Loucy (cell line): ENCODE measurements at regions not wholly inside any gene's neighbourhood (a gene's known extent, or its start where the extent isn't known, plus 50 kb on each side); places are given as distances from the start of the nearest gene placed in this dataset.

Experiments used
- H2AFZ ChIP-seq: fragments of 200-600 bp; sonication (generic); 2 replicates; pipeline ENCODE4 v1.6.0; 2016; ENCODE audit warnings: antibody characterized with exemption, mild to moderate bottlenecking, low read length, moderate library complexity
- H3F3A ChIP-seq: fragments of 200-600 bp; 2 replicates; pipeline ENCODE4 v1.6.0; 2016; ENCODE audit warnings: antibody characterized with exemption, low read depth, mild to moderate bottlenecking
- H3K27me3 ChIP-seq: fragments of 200-600 bp; sonication (generic); 2 replicates; pipeline ENCODE4 v1.6.1; 2014; ENCODE audit warnings: low read length, mild to moderate bottlenecking; ENCODE audit not compliant: insufficient read depth, poor library complexity, severe bottlenecking
- H3K36me3 ChIP-seq: fragments of 200-600 bp; sonication (generic); 2 replicates; pipeline ENCODE4 v1.6.1; 2016; ENCODE audit warnings: low read length; ENCODE audit not compliant: insufficient read depth
- H3K4me1 ChIP-seq: fragments of 200-600 bp; sonication (generic); 2 replicates; pipeline ENCODE4 v1.5.1; 2014; ENCODE audit warnings: low read length, mild to moderate bottlenecking; ENCODE audit not compliant: insufficient read depth, poor library complexity, severe bottlenecking
- H3K4me2 ChIP-seq: fragments of 200-600 bp; sonication (generic); 2 replicates; pipeline ENCODE4 v1.6.0; 2014; ENCODE audit warnings: antibody characterized with exemption, low read length, low read depth, mild to moderate bottlenecking; ENCODE audit not compliant: poor library complexity, severe bottlenecking
- H3K4me3 ChIP-seq: fragments of 200-600 bp; sonication (generic); 2 replicates; pipeline ENCODE4 v1.5.1; 2014; ENCODE audit warnings: low read length, mild to moderate bottlenecking, mixed read lengths; ENCODE audit not compliant: poor library complexity, severe bottlenecking
- H3K79me2 ChIP-seq: fragments of 200-600 bp; sonication (generic); 2 replicates; pipeline ENCODE4 v1.6.1; 2014; ENCODE audit warnings: low read length; ENCODE audit not compliant: insufficient read depth
- H3K9ac ChIP-seq: fragments of 200-600 bp; sonication (generic); 2 replicates; pipeline ENCODE4 v1.6.0; 2014; ENCODE audit warnings: mild to moderate bottlenecking, low read depth, low read length, moderate library complexity; ENCODE audit not compliant: poor library complexity, severe bottlenecking
- H3K9me2 ChIP-seq: fragments of 200-600 bp; sonication (generic); replicated peaks from 2 replicates; pipeline ENCODE4 v1.6.1; 2016; ENCODE audit warnings: low read depth, low read length, mixed read lengths
- H3K9me3 ChIP-seq: fragments of 200-600 bp; sonication (generic); 2 replicates; pipeline ENCODE4 v1.6.1; 2014; ENCODE audit warnings: mild to moderate bottlenecking, antibody characterized with exemption, low read length, low read depth; ENCODE audit not compliant: insufficient read depth
- H4K20me1 ChIP-seq: fragments of 200-600 bp; sonication (generic); 2 replicates; pipeline ENCODE4 v1.6.0; 2014; ENCODE audit warnings: antibody characterized with exemption, low read length, mild to moderate bottlenecking; ENCODE audit not compliant: insufficient read depth, poor library complexity, severe bottlenecking
- CTCF ChIP-seq: fragments of 200-600 bp; sonication (generic); conservative IDR thresholded peaks from 2 replicates; pipeline ENCODE4 v1.5.1; 2014; ENCODE audit warnings: mild to moderate bottlenecking, antibody characterized with exemption, low read length
- EZH2phosphoT487 ChIP-seq: fragments of 200-600 bp; IDR thresholded peaks from 2 replicates; pipeline ENCODE4 v1.6.1; 2018; ENCODE audit warnings: antibody characterized with exemption, mild to moderate bottlenecking, moderate library complexity, borderline replicate concordance

GRCh38 chr6:10112871-10113549 lies 301.9 kb downstream of the TFAP2A start:
- Histone ChIP-seq H3K36me3 (no peaks in the 10 kb centered on the region), H4K20me1 (no peaks in the 10 kb centered on the region), H3F3A (no peaks in the 10 kb centered on the region), H3K9me2 (no peaks in the 10 kb centered on the region), H3K9me3 (no peaks in the 10 kb centered on the region), H3K79me2 (no peaks in the 10 kb centered on the region), H3K9ac (no peak overlapping the region), H2AFZ (no peak overlapping the region), H3K4me1 (no peaks in the 10 kb centered on the region), H3K27me3 (no peaks in the 10 kb centered on the region), H3K4me3 (no peak overlapping the region), H3K4me2 (no peak overlapping the region)
- TF ChIP-seq CTCF (no peak), EZH2phosphoT487 (no peak)

GRCh38 chr6:10111975-10112374 lies 302.9 kb downstream of the TFAP2A start:
- Histone ChIP-seq H3K4me1 (no peaks in the 10 kb centered on the region), H4K20me1 (no peaks in the 10 kb centered on the region), H3K4me3 (no peak overlapping the region), H3K4me2 (no peak overlapping the region), H3K27me3 (no peaks in the 10 kb centered on the region), H3F3A (no peaks in the 10 kb centered on the region), H3K9ac (no peak overlapping the region), H3K9me3 (no peaks in the 10 kb centered on the region), H3K9me2 (no peaks in the 10 kb centered on the region), H3K79me2 (no peaks in the 10 kb centered on the region), H2AFZ (no peak overlapping the region), H3K36me3 (no peaks in the 10 kb centered on the region)
- TF ChIP-seq CTCF (no peak), EZH2phosphoT487 (no peak)

GRCh38 chr6:10101551-10102252 lies 313.2 kb downstream of the TFAP2A start:
- no peak overlapping the region for H3K4me2 ChIP-seq
- TF ChIP-seq CTCF, result no peak
- TF ChIP-seq EZH2phosphoT487, result no peak
- H2AFZ ChIP-seq, result no peak overlapping the region
- H3F3A ChIP-seq, result no peaks in the 10 kb centered on the region
- no peaks in the 10 kb centered on the region for H3K9me2 ChIP-seq
- H3K9me3 ChIP-seq, result peaks cover 4% of the 10 kb centered on the region; the same call in 1 of the 2 replicates
- H3K79me2 ChIP-seq, result no peaks in the 10 kb centered on the region
- H3K4me3 ChIP-seq, result no peak overlapping the region
- no peaks in the 10 kb centered on the region for H4K20me1 ChIP-seq
- no peaks in the 10 kb centered on the region for H3K36me3 ChIP-seq
- no peaks in the 10 kb centered on the region for H3K27me3 ChIP-seq
- no peaks in the 10 kb centered on the region for H3K4me1 ChIP-seq
- H3K9ac ChIP-seq, result no peak overlapping the region
